GM12878 (cell line): ENCODE measurements at regions not wholly inside any gene's neighbourhood (a gene's known extent, or its start where the extent isn't known, plus 50 kb on each side); places are given as distances from the start of the nearest gene placed in this dataset.

Source experiments
- ATAC-seq: fragments of 200-7000 bp; cut with Tn5 transposase; 3 replicates; pipeline ENCODE4 v1.9.1; 2020; ENCODE audit warnings: mild to moderate bottlenecking, moderate library complexity
- BruUV-seq: library from RNA; stranded (reverse); fragments of 400-500 nt; replicated peaks from 2 replicates; lab custom pipeline; 2021; lab: Mats Ljungman, UMichigan
- CTCF ChIA-PET: fragments of 300-600 bp; sonication (Branson Sonifier 250); formaldehyde crosslinking; extraction: SDS; loops from one replicate; lab custom pipeline; 2021; ENCODE audit warnings: inconsistent platforms; lab: Yijun Ruan, JAX
- POLR2A ChIA-PET: fragments of 350-600 bp; formaldehyde crosslinking; extraction: SDS; loops from one replicate; lab custom pipeline; 2021; ENCODE audit warnings: inconsistent platforms; lab: Charles Lee
- RAD21 ChIA-PET: fragments of 300-600 bp; sonication (Branson Sonifier 250); formaldehyde crosslinking; loops from one replicate; lab custom pipeline; 2023; ENCODE audit warnings: antibody characterized with exemption; ENCODE audit not compliant: unreplicated experiment; lab: Charles Lee
- SMC1A ChIA-PET: fragments of 300-600 bp; sonication (Branson Sonifier 250); formaldehyde crosslinking; loops from one replicate; lab custom pipeline; 2023; ENCODE audit not compliant: unreplicated experiment, uncharacterized antibody; lab: Charles Lee
- DNase-seq: peaks from one replicate; pipeline ENCODE4 v3.0.0-alpha.2; 2011; ENCODE audit warnings: low read depth, low spot score
- FAIRE-seq: peaks from 3 replicates; lab custom pipeline; 2011; peaks lifted over from hg19 to GRCh38; lab: Jason Lieb, UNC
- H2AFZ ChIP-seq: 2 replicates; pipeline ENCODE4 v1.6.0; 2011; ENCODE audit warnings: low read depth, low read length, control low read depth; ENCODE audit not compliant: control insufficient read depth
- H3K27ac ChIP-seq: 2 replicates; pipeline ENCODE4 v1.5.1; 2011; ENCODE audit warnings: control low read depth; ENCODE audit not compliant: control insufficient read depth, insufficient read depth
- H3K27me3 ChIP-seq, 2 experiments: replicated peaks in 1 of 2; 2 replicates each; pipeline versions ENCODE4 v1.6.0 to v1.6.1; 2011; ENCODE audit warnings: low read length in 1 of 2; ENCODE audit not compliant: control insufficient read depth in 2 of 2, insufficient read depth in 2 of 2
- H3K36me3 ChIP-seq, 2 experiments: 2 replicates each; pipeline ENCODE4 v1.5.1; 2011; ENCODE audit warnings: low read length in 1 of 2; ENCODE audit not compliant: control insufficient read depth in 2 of 2, insufficient read depth in 2 of 2
- H3K4me1 ChIP-seq: 2 replicates; pipeline ENCODE4 v1.6.1; 2011; ENCODE audit warnings: mild to moderate bottlenecking, low read length, moderate library complexity, mixed read lengths; ENCODE audit not compliant: control insufficient read depth, insufficient read depth
- H3K4me2 ChIP-seq: 2 replicates; pipeline ENCODE4 v1.6.0; 2011; ENCODE audit warnings: control low read depth; ENCODE audit not compliant: control insufficient read depth, insufficient read depth
- H3K4me3 ChIP-seq: fragments of 200-600 bp; sonication (generic); 2 replicates; pipeline ENCODE4 v1.5.1; 2016
- H3K79me2 ChIP-seq: 2 replicates; pipeline ENCODE4 v1.6.0; 2011; ENCODE audit warnings: low read length; ENCODE audit not compliant: control insufficient read depth, insufficient read depth
- H3K9ac ChIP-seq: 2 replicates; pipeline ENCODE4 v1.8.0; 2011; ENCODE audit warnings: low read length, control low read depth, mixed read lengths; ENCODE audit not compliant: control insufficient read depth, insufficient read depth
- H3K9me3 ChIP-seq: replicated peaks from 3 replicates; pipeline ENCODE4 v1.5.1; 2011; ENCODE audit warnings: mild to moderate bottlenecking, low read length; ENCODE audit not compliant: control insufficient read depth, insufficient read depth
- H4K20me1 ChIP-seq: 2 replicates; pipeline ENCODE4 v1.6.0; 2011; ENCODE audit not compliant: control insufficient read depth, insufficient read depth
- ATF7 ChIP-seq: fragments of 450-650 bp; IDR thresholded peaks from 2 replicates; pipeline ENCODE4 v1.6.1; 2016; ENCODE audit warnings: low read depth, mild to moderate bottlenecking
- BACH1 ChIP-seq: fragments of 450-650 bp; IDR thresholded peaks from 2 replicates; pipeline ENCODE4 v1.6.1; 2017; ENCODE audit warnings: mild to moderate bottlenecking, borderline replicate concordance
- EGR1 ChIP-seq, 2 experiments: IDR thresholded peaks; 1 replicate in 1 of 2; 2 replicates in 1 of 2; pipeline ENCODE4 v1.6.1; 2011 to 2012; ENCODE audit warnings: low read depth in 2 of 2, low read length in 2 of 2, borderline replicate concordance in 1 of 2, mild to moderate bottlenecking in 1 of 2, moderate library complexity in 1 of 2
- MXI1 ChIP-seq: fragments of 150-350 bp; IDR thresholded peaks from 2 replicates; pipeline ENCODE4 v1.6.1; 2011; ENCODE audit warnings: low read depth, mild to moderate bottlenecking, inconsistent platforms, low read length, improper control_type of control experiment
- MYB ChIP-seq: fragments of 150-350 bp; IDR thresholded peaks from 2 replicates; pipeline ENCODE4 v1.6.1; 2014; ENCODE audit warnings: mild to moderate bottlenecking, low read depth, low read length, borderline replicate concordance
- MYC ChIP-seq: IDR thresholded peaks from 2 replicates; pipeline ENCODE4 v1.6.1; 2011; ENCODE audit warnings: mild to moderate bottlenecking, low read length, moderate library complexity, inconsistent platforms; ENCODE audit not compliant: insufficient read depth, insufficient replicate concordance, insufficient read length, severe bottlenecking
- PML ChIP-seq: IDR thresholded peaks from 2 replicates; pipeline ENCODE4 v1.6.1; 2012; ENCODE audit warnings: low read length, inconsistent platforms
- RAD51 ChIP-seq: fragments of 450-650 bp; IDR thresholded peaks from 2 replicates; pipeline ENCODE4 v1.6.1; 2016; ENCODE audit warnings: moderate library complexity, mild to moderate bottlenecking, inconsistent platforms
- RCOR1 ChIP-seq: conservative IDR thresholded peaks from 2 replicates; pipeline ENCODE4 v1.6.1; 2012; ENCODE audit warnings: low read depth, low read length, improper control_type of control experiment
- RFX5 ChIP-seq: IDR thresholded peaks from 2 replicates; pipeline ENCODE4 v1.6.1; 2011; ENCODE audit warnings: low read depth, low read length, improper control_type of control experiment
- STAT3 ChIP-seq: IDR thresholded peaks from 2 replicates; pipeline ENCODE4 v1.6.1; 2011; ENCODE audit warnings: low read depth, low read length, improper control_type of control experiment
- ZNF24 ChIP-seq: fragments of 450-650 bp; IDR thresholded peaks from 2 replicates; pipeline ENCODE4 v1.6.1; 2017; ENCODE audit warnings: antibody characterized with exemption, mild to moderate bottlenecking
- ZNF384 ChIP-seq: IDR thresholded peaks from 2 replicates; pipeline ENCODE4 v1.6.1; 2012; ENCODE audit warnings: low read depth, mild to moderate bottlenecking, low read length, improper control_type of control experiment, borderline replicate concordance
- WGBS: methylation state at CpG from one replicate; pipeline ENCODE4 v1.1.6; 2016; ENCODE audit warnings: low lambda C conversion rate; ENCODE audit not compliant: insufficient replicate concordance, insufficient coverage; ENCODE audit errors: missing lambda C conversion rate; 5-methylcytosine and 5-hydroxymethylcytosine counted together
- in situ Hi-C: fragments of 300-500 bp; cut with MboI; formaldehyde crosslinking; loops from 9 replicates; pipeline ENCODE4 v1.14.3; 2018; ENCODE audit warnings: mixed read lengths
- intact Hi-C: fragments of 100-400 bp; cut with micrococcal nuclease; formaldehyde crosslinking; loops from one replicate; pipeline ENCODE4 v1.14.2; 2022; ENCODE audit not compliant: unreplicated experiment
- TF ChIP-seq, protein P1 (sequence below): IDR thresholded peaks from 2 replicates; pipeline ENCODE4 v1.6.1; 2011; ENCODE audit warnings: mild to moderate bottlenecking, low read depth, low read length, moderate library complexity; ENCODE audit not compliant: insufficient replicate concordance
- TF ChIP-seq, protein P2 (sequence below): IDR thresholded peaks from 2 replicates; pipeline ENCODE4 v1.6.1; 2012; ENCODE audit warnings: mild to moderate bottlenecking, low read depth, low read length
- TF ChIP-seq, protein P3 (sequence below): IDR thresholded peaks from 2 replicates; pipeline ENCODE4 v1.6.1; 2011; ENCODE audit warnings: low read depth, mild to moderate bottlenecking, low read length, moderate library complexity, borderline replicate concordance; ENCODE audit errors: extremely low read depth
- TF ChIP-seq, protein P4 (sequence below): fragments of 450-650 bp; IDR thresholded peaks from 2 replicates; pipeline ENCODE4 v1.6.1; 2016; ENCODE audit warnings: mild to moderate bottlenecking, moderate library complexity, borderline replicate concordance

DNA sequence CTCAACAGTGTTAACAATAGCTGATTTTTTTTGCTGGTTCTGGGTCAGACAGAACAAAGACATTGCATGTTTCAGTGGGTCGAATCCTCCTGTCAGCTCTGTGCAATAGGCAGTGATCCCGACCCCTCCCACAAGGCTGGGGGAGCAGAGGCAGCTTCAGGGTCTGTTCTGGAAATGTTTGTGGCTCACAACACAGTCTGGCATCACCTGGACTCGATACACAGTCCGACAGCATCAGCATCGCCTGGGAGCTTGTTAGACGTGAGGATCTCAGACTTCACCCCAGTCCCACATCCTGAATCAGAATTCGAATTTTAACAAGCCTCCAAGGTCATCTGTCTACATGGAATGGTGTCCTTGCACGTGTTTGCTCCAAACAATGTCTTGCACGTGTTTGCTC is 384.7 kb downstream of the IRX2 start:
- no peak overlapping the region for H3K9ac ChIP-seq
- H3K4me2 ChIP-seq = no peak overlapping the region
- no peaks in the 10 kb centered on the region for H3K79me2 ChIP-seq
- RAD21 ChIA-PET = no interaction called here
- no peak for ATAC-seq
- CTCF ChIA-PET = no interaction called here
- no peak for DNase-seq
- in situ Hi-C loops = no loop called here
- FAIRE-seq = no peak
- H3K27me3 ChIP-seq = no peaks in the 10 kb centered on the region
- SMC1A ChIA-PET = no interaction called here
- H3K27ac ChIP-seq = no peak overlapping the region
- no peaks in the 10 kb centered on the region for H3K36me3 ChIP-seq
- POLR2A ChIA-PET = no interaction called here
- no peaks in the 10 kb centered on the region for H4K20me1 ChIP-seq
- no peaks in the 10 kb centered on the region for H3K4me1 ChIP-seq
- WGBS = 18% methylated on average over 9 of the region's 9 CpGs
- no peak overlapping the region for H3K4me3 ChIP-seq
- H3K9me3 ChIP-seq = no peaks in the 10 kb centered on the region; the same call in 2 of the 3 replicates
- BruUV-seq = no TSS peak
- intact Hi-C loops = no loop called here
- H2AFZ ChIP-seq = no peak overlapping the region
- TF ChIP-seq, protein P1, sequence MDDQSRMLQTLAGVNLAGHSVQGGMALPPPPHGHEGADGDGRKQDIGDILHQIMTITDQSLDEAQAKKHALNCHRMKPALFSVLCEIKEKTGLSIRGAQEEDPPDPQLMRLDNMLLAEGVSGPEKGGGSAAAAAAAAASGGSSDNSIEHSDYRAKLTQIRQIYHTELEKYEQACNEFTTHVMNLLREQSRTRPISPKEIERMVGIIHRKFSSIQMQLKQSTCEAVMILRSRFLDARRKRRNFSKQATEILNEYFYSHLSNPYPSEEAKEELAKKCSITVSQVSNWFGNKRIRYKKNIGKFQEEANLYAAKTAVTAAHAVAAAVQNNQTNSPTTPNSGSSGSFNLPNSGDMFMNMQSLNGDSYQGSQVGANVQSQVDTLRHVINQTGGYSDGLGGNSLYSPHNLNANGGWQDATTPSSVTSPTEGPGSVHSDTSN = no peak
- no peak for TF ChIP-seq EGR1 (IDR thresholded peaks at IDR 0.05; ENCODE audit: borderline replicate concordance in 1 of 2, low read depth in 2 of 2, low read length in 2 of 2)
- no peak for TF ChIP-seq MYB
- TF ChIP-seq RAD51 = no peak
- TF ChIP-seq, protein P2, sequence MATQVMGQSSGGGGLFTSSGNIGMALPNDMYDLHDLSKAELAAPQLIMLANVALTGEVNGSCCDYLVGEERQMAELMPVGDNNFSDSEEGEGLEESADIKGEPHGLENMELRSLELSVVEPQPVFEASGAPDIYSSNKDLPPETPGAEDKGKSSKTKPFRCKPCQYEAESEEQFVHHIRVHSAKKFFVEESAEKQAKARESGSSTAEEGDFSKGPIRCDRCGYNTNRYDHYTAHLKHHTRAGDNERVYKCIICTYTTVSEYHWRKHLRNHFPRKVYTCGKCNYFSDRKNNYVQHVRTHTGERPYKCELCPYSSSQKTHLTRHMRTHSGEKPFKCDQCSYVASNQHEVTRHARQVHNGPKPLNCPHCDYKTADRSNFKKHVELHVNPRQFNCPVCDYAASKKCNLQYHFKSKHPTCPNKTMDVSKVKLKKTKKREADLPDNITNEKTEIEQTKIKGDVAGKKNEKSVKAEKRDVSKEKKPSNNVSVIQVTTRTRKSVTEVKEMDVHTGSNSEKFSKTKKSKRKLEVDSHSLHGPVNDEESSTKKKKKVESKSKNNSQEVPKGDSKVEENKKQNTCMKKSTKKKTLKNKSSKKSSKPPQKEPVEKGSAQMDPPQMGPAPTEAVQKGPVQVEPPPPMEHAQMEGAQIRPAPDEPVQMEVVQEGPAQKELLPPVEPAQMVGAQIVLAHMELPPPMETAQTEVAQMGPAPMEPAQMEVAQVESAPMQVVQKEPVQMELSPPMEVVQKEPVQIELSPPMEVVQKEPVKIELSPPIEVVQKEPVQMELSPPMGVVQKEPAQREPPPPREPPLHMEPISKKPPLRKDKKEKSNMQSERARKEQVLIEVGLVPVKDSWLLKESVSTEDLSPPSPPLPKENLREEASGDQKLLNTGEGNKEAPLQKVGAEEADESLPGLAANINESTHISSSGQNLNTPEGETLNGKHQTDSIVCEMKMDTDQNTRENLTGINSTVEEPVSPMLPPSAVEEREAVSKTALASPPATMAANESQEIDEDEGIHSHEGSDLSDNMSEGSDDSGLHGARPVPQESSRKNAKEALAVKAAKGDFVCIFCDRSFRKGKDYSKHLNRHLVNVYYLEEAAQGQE = no peak
- TF ChIP-seq ZNF24 = no peak
- TF ChIP-seq RFX5 = no peak
- no peak for TF ChIP-seq MYC
- no peak for TF ChIP-seq ATF7
- TF ChIP-seq BACH1 = no peak
- TF ChIP-seq STAT3 = no peak
- TF ChIP-seq PML = no peak
- TF ChIP-seq, protein P3, sequence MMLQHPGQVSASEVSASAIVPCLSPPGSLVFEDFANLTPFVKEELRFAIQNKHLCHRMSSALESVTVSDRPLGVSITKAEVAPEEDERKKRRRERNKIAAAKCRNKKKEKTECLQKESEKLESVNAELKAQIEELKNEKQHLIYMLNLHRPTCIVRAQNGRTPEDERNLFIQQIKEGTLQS = no peak
- TF ChIP-seq RCOR1 = no peak
- TF ChIP-seq ZNF384 = no peak
- no peak for TF ChIP-seq MXI1
- TF ChIP-seq, protein P4, sequence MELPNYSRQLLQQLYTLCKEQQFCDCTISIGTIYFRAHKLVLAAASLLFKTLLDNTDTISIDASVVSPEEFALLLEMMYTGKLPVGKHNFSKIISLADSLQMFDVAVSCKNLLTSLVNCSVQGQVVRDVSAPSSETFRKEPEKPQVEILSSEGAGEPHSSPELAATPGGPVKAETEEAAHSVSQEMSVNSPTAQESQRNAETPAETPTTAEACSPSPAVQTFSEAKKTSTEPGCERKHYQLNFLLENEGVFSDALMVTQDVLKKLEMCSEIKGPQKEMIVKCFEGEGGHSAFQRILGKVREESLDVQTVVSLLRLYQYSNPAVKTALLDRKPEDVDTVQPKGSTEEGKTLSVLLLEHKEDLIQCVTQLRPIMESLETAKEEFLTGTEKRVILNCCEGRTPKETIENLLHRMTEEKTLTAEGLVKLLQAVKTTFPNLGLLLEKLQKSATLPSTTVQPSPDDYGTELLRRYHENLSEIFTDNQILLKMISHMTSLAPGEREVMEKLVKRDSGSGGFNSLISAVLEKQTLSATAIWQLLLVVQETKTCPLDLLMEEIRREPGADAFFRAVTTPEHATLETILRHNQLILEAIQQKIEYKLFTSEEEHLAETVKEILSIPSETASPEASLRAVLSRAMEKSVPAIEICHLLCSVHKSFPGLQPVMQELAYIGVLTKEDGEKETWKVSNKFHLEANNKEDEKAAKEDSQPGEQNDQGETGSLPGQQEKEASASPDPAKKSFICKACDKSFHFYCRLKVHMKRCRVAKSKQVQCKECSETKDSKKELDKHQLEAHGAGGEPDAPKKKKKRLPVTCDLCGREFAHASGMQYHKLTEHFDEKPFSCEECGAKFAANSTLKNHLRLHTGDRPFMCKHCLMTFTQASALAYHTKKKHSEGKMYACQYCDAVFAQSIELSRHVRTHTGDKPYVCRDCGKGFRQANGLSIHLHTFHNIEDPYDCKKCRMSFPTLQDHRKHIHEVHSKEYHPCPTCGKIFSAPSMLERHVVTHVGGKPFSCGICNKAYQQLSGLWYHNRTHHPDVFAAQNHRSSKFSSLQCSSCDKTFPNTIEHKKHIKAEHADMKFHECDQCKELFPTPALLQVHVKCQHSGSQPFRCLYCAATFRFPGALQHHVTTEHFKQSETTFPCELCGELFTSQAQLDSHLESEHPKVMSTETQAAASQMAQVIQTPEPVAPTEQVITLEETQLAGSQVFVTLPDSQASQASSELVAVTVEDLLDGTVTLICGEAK = no peak
